Duodenal mucosa (tissue), 2 donors: ENCODE measurements at regions not wholly inside any gene's neighbourhood (a gene's known extent, or its start where the extent isn't known, plus 50 kb on each side); places are given as distances from the start of the nearest gene placed in this dataset.

Experiments
- H3K27ac ChIP-seq: one replicate; pipeline ENCODE4 v1.7.0; 2013; ENCODE audit warnings: low read depth, low read length
- H3K27me3 ChIP-seq, 2 donors: one replicate each; pipeline ENCODE4 v1.7.0; 2013; ENCODE audit warnings: low read length in 2 of 2, control low read depth in 1 of 2; ENCODE audit not compliant: insufficient read depth in 2 of 2, control insufficient read depth in 1 of 2
- H3K36me3 ChIP-seq, 2 donors: one replicate each; pipeline ENCODE4 v1.7.0; 2013; ENCODE audit warnings: low read length in 2 of 2, control low read depth in 1 of 2; ENCODE audit not compliant: insufficient read depth in 2 of 2, control insufficient read depth in 1 of 2
- H3K4me1 ChIP-seq, 2 donors: one replicate each; pipeline ENCODE4 v1.7.0; 2013; ENCODE audit warnings: low read length in 2 of 2, control low read depth in 1 of 2; ENCODE audit not compliant: insufficient read depth in 2 of 2, control insufficient read depth in 1 of 2
- H3K4me3 ChIP-seq, 2 donors: one replicate each; pipeline ENCODE4 v1.7.0; 2013; ENCODE audit warnings: low read length in 2 of 2, low read depth in 1 of 2
- H3K9ac ChIP-seq, 2 donors: one replicate each; pipeline ENCODE4 v1.7.0; 2013; ENCODE audit warnings: low read length in 2 of 2, low read depth in 1 of 2
- H3K9me3 ChIP-seq, 2 donors: one replicate each; pipeline ENCODE4 v1.7.0; 2013; ENCODE audit warnings: low read length in 2 of 2, control low read depth in 1 of 2; ENCODE audit not compliant: control insufficient read depth in 1 of 2

- no peaks in the 10 kb centered on the region for H3K36me3 ChIP-seq
- peaks cover 2 to 9% of the 10 kb centered on the region in 2 donors for H3K9me3 ChIP-seq
- no peak overlapping the region for H3K4me3 ChIP-seq
- H3K27ac ChIP-seq = no peak overlapping the region
- no peak overlapping the region for H3K9ac ChIP-seq
- no peaks in the 10 kb centered on the region for H3K27me3 ChIP-seq
- H3K4me1 ChIP-seq = no peaks in the 10 kb centered on the region
These were observed 1032.3 kb upstream of the FBXO33 start for GRCh38 chr14:40464531-40464930.

GRCh38 chr14:40463886-40464285 lies 1031.7 kb upstream of the FBXO33 start:
- Histone ChIP-seq H3K9ac (no peak overlapping the region), H3K27me3 (no peaks in the 10 kb centered on the region), H3K9me3 (peaks cover 2 to 9% of the 10 kb centered on the region in 2 donors), H3K27ac (no peak overlapping the region), H3K36me3 (no peaks in the 10 kb centered on the region), H3K4me1 (no peaks in the 10 kb centered on the region), H3K4me3 (no peak overlapping the region)

GRCh38 chr14:40452674-40453073 lies 1020.4 kb upstream of the FBXO33 start:
- Histone ChIP-seq H3K27ac (no peak overlapping the region), H3K9ac (no peak overlapping the region), H3K4me3 (no peak overlapping the region), H3K27me3 (no peaks in the 10 kb centered on the region), H3K36me3 (no peaks in the 10 kb centered on the region), H3K9me3 (peaks cover 0 to 3% of the 10 kb centered on the region in 2 donors), H3K4me1 (no peaks in the 10 kb centered on the region)

- Histone ChIP-seq H3K9ac (no peak overlapping the region), H3K4me3 (no peak overlapping the region), H3K4me1 (no peaks in the 10 kb centered on the region), H3K9me3 (peaks cover 0 to 3% of the 10 kb centered on the region in 2 donors), H3K27me3 (no peaks in the 10 kb centered on the region), H3K36me3 (no peaks in the 10 kb centered on the region), H3K27ac (no peak overlapping the region)
These were observed 1014.8 kb upstream of the FBXO33 start for GRCh38 chr14:40447017-40447416.

GRCh38 chr14:40445020-40445419 lies 1012.8 kb upstream of the FBXO33 start:
- Histone ChIP-seq H3K27me3 (no peaks in the 10 kb centered on the region), H3K4me3 (no peak overlapping the region), H3K27ac (no peak overlapping the region), H3K4me1 (no peaks in the 10 kb centered on the region), H3K9me3 (peaks cover 0 to 3% of the 10 kb centered on the region in 2 donors), H3K36me3 (no peaks in the 10 kb centered on the region), H3K9ac (no peak overlapping the region)

GRCh38 chr14:40436551-40436950 lies 1004.3 kb upstream of the FBXO33 start:
- Histone ChIP-seq H3K27ac (no peak overlapping the region), H3K4me3 (no peak overlapping the region), H3K4me1 (no peaks in the 10 kb centered on the region), H3K9me3 (no peaks in the 10 kb centered on the region), H3K36me3 (no peaks in the 10 kb centered on the region), H3K9ac (no peak overlapping the region), H3K27me3 (no peaks in the 10 kb centered on the region)

GRCh38 chr14:40417777-40418401 lies 985.7 kb upstream of the FBXO33 start:
- H3K27me3 ChIP-seq = no peaks in the 10 kb centered on the region
- H3K27ac ChIP-seq = no peak overlapping the region
- H3K4me1 ChIP-seq = no peaks in the 10 kb centered on the region
- H3K4me3 ChIP-seq = no peak overlapping the region
- H3K36me3 ChIP-seq = no peaks in the 10 kb centered on the region
- no peak overlapping the region for H3K9ac ChIP-seq
- no peaks in the 10 kb centered on the region for H3K9me3 ChIP-seq

- Histone ChIP-seq H3K9ac (no peak overlapping the region), H3K36me3 (no peaks in the 10 kb centered on the region), H3K27me3 (no peaks in the 10 kb centered on the region), H3K4me3 (no peak overlapping the region), H3K9me3 (no peaks in the 10 kb centered on the region), H3K27ac (no peak overlapping the region), H3K4me1 (no peaks in the 10 kb centered on the region)
These were observed 984.3 kb upstream of the FBXO33 start for GRCh38 chr14:40416565-40416964.

- Histone ChIP-seq H3K27ac (no peak overlapping the region), H3K9me3 (no peaks in the 10 kb centered on the region), H3K4me1 (no peaks in the 10 kb centered on the region), H3K36me3 (no peaks in the 10 kb centered on the region), H3K4me3 (no peak overlapping the region), H3K27me3 (no peaks in the 10 kb centered on the region), H3K9ac (no peak overlapping the region)
These were observed 982.2 kb upstream of the FBXO33 start for GRCh38 chr14:40414386-40414785.

GRCh38 chr14:40413136-40413535 lies 980.9 kb upstream of the FBXO33 start:
- no peak overlapping the region for H3K9ac ChIP-seq
- H3K36me3 ChIP-seq = no peaks in the 10 kb centered on the region
- peaks cover 0 to 5% of the 10 kb centered on the region in 2 donors for H3K9me3 ChIP-seq
- H3K27ac ChIP-seq = no peak overlapping the region
- H3K4me3 ChIP-seq = no peak overlapping the region
- no peaks in the 10 kb centered on the region for H3K27me3 ChIP-seq
- H3K4me1 ChIP-seq = no peaks in the 10 kb centered on the region

GRCh38 chr14:40410708-40411107 lies 978.5 kb upstream of the FBXO33 start:
- Histone ChIP-seq H3K27ac (no peak overlapping the region), H3K9ac (no peak overlapping the region), H3K9me3 (peaks cover 8 to 14% of the 10 kb centered on the region in 2 donors), H3K27me3 (no peaks in the 10 kb centered on the region), H3K4me3 (no peak overlapping the region), H3K4me1 (no peaks in the 10 kb centered on the region), H3K36me3 (no peaks in the 10 kb centered on the region)
